Small intestine (tissue), 7 donors: ENCODE measurements at regions not wholly inside any gene's neighbourhood (a gene's known extent, or its start where the extent isn't known, plus 50 kb on each side); places are given as distances from the start of the nearest gene placed in this dataset.
"Not testable (repeated sequence)": the region's sequence is repeated elsewhere in the genome, so short reads cannot be mapped to it uniquely, and the experiment has no call there.

ENCODE experiments used
- DNase-seq, 2 donors: peaks; one replicate each; pipeline versions ENCODE4 v3.0.0 to v3.0.0-alpha.2; 2013
- FAIRE-seq: peaks from 2 replicates; lab custom pipeline; 2012; peaks lifted over from hg19 to GRCh38; lab: Jason Lieb, UNC
- H3K27ac ChIP-seq, 3 donors: one replicate each; pipeline ENCODE4 v1.5.1; 2013; ENCODE audit warnings: low read length in 2 of 3, mild to moderate bottlenecking in 2 of 3, control low read depth in 1 of 3, inconsistent platforms in 1 of 3, low read depth in 1 of 3, moderate library complexity in 1 of 3
- H3K27me3 ChIP-seq, 3 donors: one replicate each; pipeline ENCODE4 v1.6.1; 2013; ENCODE audit warnings: low read length in 3 of 3, inconsistent platforms in 1 of 3; ENCODE audit not compliant: control insufficient read depth in 3 of 3, insufficient read depth in 3 of 3
- H3K36me3 ChIP-seq, 3 donors: one replicate each; pipeline ENCODE4 v1.6.1; 2013; ENCODE audit warnings: low read length in 3 of 3, inconsistent platforms in 1 of 3, low read depth in 1 of 3, mild to moderate bottlenecking in 1 of 3, moderate library complexity in 1 of 3; ENCODE audit not compliant: control insufficient read depth in 3 of 3, insufficient read depth in 2 of 3
- H3K4me1 ChIP-seq, 3 donors: one replicate each; pipeline ENCODE4 v1.6.1; 2013; ENCODE audit warnings: low read length in 2 of 3, inconsistent platforms in 1 of 3, low read depth in 1 of 3, mild to moderate bottlenecking in 1 of 3, moderate library complexity in 1 of 3; ENCODE audit not compliant: control insufficient read depth in 3 of 3, insufficient read depth in 2 of 3
- H3K4me3 ChIP-seq, 3 donors: one replicate each; pipeline ENCODE4 v1.5.1; 2013; ENCODE audit warnings: low read length in 3 of 3, control low read depth in 1 of 3, inconsistent platforms in 1 of 3, low read depth in 1 of 3, mild to moderate bottlenecking in 1 of 3, moderate library complexity in 1 of 3
- H3K9me3 ChIP-seq, 2 donors: one replicate each; pipeline ENCODE4 v1.6.1; 2013; ENCODE audit warnings: low read depth in 1 of 2, low read length in 1 of 2; ENCODE audit not compliant: control insufficient read depth in 2 of 2, insufficient read depth in 1 of 2
- WGBS, 3 donors: extraction: QIAGEN DNeasy Blood & Tissue Kit; methylation state at CpG; one replicate each; pipeline ENCODE4 v1.1.7; 2013; 5-methylcytosine and 5-hydroxymethylcytosine counted together
- donor health status: healthy with polysubstance abuse.
- donor health status: control.
- donor health status: control.
- donor health status: Bipolar disorder and iron deficiency.
- donor health status: healthy.

DNA sequence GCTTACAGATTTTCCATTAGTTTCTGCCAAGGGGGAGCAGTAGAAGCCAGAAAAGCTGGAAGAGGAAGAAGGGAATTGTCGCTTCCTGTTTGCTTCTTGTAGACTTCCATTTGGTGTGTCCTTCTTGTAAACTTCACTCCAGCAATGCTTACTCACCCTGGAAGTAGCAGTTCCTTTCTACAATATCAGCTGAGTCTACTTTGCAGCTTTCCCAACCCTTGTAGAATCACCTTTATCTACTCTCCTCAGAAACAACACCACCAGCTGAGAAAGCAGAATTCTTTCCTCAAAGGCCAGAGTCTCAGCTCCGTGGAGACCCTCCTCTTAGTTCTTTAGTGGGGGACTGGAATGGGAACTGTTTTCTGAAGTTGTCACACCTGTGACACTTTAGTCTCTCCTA lies 1136.7 kb upstream of the TMPRSS15 start:
- no peak overlapping the region for H3K27ac ChIP-seq
- H3K4me1 ChIP-seq = no peaks in the 10 kb centered on the region
- no peaks in the 10 kb centered on the region for H3K36me3 ChIP-seq
- 69 to 74% (median 73%) methylated on average over 2 of the region's 2 CpGs for WGBS, 3 donors
- no peak overlapping the region for H3K4me3 ChIP-seq
- FAIRE-seq (no peak), DNase-seq (peak in 1 of 2 donors; percentile 7)
- H3K9me3 ChIP-seq = peaks cover 0 to 5% of the 10 kb centered on the region in 2 donors
- no peaks in the 10 kb centered on the region for H3K27me3 ChIP-seq

DNA sequence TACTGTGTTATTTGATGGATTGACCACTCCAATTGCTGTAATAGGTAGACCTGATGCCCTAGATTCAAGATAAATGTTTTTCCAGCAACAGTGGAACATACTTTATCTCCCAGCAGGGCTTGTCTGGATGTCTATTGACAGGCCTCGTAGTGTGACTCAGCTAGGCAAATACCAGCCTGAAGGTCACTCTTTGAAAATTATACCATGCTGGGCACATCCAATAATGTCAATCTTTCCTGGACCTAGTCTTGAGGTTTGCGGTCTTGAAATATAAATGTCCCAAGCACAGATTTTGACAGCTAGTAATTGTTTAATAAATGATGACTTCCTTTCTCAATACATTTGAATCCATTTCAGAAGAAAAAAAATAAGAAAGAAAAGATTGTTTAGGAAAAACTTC lies 1138.0 kb upstream of the TMPRSS15 start:
- no peak overlapping the region for H3K27ac ChIP-seq
- H3K27me3 ChIP-seq = no peaks in the 10 kb centered on the region
- H3K4me1 ChIP-seq = no peaks in the 10 kb centered on the region
- H3K36me3 ChIP-seq = no peaks in the 10 kb centered on the region
- H3K4me3 ChIP-seq = no peak overlapping the region
- H3K9me3 ChIP-seq = peaks cover 0 to 9% of the 10 kb centered on the region in 2 donors
- peak in 1 of 2 donors; percentile 5 for DNase-seq
- 52 to 62% (median 57%) methylated on average over 2 of the region's 2 CpGs for WGBS, 3 donors
- no peak for FAIRE-seq

DNA sequence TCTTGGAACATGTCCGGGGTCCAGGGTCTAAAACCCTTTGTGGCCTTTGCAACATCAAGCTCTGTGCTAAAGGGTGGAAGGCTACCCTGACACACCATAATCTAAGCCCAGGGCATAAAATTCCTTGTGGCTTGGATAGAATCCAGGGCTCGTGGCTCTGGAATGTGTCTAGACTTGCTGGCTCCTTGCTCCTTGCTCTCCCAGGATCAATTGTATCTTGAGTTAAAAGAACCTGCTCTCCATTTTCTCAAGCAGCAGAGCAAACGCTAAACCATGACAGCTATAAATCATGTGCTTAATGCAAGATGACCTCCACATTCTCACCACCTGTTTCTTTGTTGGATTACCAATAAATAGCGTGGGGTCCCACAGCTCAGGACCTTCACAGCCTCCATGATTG lies 1140.9 kb upstream of the TMPRSS15 start:
- H3K27ac ChIP-seq = not testable (repeated sequence)

DNA sequence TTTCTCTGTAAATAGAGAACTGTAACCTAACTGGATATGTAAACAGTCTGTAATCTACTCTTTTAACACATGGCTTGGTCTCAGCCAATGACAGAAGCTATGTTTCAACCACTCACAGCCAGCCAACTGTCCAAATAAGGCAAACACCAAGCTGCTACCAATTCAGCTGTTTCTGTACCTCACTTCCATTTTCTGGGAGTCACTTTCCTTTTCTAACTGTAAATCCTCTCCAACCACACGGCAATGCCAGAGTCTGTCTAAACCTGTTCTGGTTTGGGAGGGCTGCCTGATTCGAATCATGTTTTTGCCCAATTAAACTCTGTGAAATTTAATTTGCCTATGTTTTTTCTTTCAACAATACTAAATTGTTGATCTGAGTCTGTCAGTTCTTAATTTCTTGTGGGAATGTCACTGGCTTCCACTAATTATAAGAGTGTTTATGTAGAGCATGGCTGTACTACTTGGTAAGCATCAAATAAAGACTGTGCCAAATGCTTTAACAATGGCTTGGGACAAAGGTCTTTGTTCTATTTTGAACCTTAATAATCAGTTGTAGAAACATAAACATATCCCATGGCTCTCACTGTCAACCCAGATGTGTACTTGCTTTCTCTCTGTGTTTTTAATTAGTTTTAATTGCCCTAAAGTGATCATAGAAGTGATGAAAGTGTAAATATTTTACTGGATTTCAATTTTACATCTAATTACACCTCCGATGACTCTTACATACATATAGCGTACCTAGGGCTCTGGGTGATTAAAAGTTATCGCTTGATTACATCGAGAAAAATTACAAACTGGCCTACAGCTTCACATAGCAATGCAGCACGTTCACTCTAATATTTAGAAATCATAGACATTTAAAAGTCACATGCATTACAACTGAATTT lies 1144.6 kb upstream of the TMPRSS15 start:
- FAIRE-seq (no peak), DNase-seq (no peak)
- no peak overlapping the region for H3K4me3 ChIP-seq
- H3K27me3 ChIP-seq = no peaks in the 10 kb centered on the region
- no peaks in the 10 kb centered on the region for H3K4me1 ChIP-seq
- no peak overlapping the region for H3K27ac ChIP-seq
- H3K9me3 ChIP-seq = peaks cover 0 to 20% of the 10 kb centered on the region in 2 donors
- 78 to 86% (median 81%) methylated on average over 7 of the region's 7 CpGs for WGBS, 3 donors
- H3K36me3 ChIP-seq = no peaks in the 10 kb centered on the region

More for the DNA sequence above, 1140.9 kb upstream of the TMPRSS15 start:
- H3K36me3 ChIP-seq, DNase-seq, H3K4me1 ChIP-seq, H3K4me3 ChIP-seq, FAIRE-seq, H3K27me3 ChIP-seq: not testable (repeated sequence)
- 49 to 75% (median 53%) methylated on average over 4 of the region's 4 CpGs for WGBS, 3 donors
- H3K9me3 ChIP-seq = peaks cover 0 to 13% of the 10 kb centered on the region in 2 donors

DNA sequence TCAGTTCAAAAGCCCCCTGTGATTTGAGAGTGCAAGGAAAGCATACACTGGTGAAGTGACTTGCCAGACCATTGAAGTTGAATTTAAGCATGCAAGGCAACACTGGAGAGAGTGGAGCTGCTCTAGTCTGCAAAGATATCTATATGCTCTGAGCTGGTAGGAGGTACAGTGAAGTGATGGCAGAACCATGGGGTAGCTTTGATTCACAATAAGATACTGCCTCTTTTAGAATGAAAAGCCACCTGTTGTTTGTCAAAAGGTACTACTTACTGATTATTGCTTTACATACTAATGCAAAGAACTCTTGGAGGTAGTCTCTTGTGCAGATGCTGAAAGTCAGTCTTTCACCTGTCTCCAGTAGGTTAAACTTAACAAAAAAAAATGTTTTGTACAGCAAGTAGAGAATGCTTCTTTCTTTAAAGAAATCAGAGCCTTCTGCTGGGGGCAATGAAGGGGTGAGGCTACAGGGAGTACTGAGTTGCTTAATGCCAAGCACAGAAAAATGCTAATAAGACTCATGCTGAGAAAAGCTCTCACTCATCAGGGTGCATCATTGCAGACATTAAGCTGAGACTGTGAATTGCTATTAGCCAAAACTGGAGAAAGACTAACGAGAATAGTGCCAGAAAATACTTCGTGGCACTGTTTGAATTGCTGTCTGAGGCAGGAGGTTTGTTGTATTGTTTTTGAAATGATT lies 1150.5 kb upstream of the TMPRSS15 start:
- Histone ChIP-seq H3K4me3 (no peak overlapping the region), H3K36me3 (no peaks in the 10 kb centered on the region), H3K27me3 (no peaks in the 10 kb centered on the region), H3K4me1 (no peaks in the 10 kb centered on the region), H3K27ac (no peak overlapping the region), H3K9me3 (peaks cover 0 to 7% of the 10 kb centered on the region in 2 donors)
- 51 to 70% (median 59%) methylated on average over 2 of the region's 2 CpGs for WGBS, 3 donors
- DNase-seq = no peak
- no peak for FAIRE-seq

DNA sequence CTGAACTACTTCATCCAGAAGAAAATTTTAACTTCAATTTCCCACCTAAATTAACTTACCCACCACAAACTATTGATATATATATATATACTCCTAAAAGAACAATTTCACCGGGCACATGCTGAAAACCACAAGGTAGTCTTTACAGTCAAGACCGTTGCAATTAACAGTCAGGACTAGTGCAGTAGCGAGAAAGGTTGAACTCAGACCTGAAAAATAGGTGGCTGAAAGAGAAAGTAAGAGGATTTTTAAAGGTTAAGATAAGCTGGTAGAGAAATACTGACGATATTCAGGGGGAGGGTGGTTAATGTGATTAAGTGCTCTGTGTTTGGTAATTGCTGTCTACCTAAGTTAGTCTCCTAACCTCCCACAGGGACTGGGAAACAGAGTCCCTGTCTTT lies 1153.5 kb upstream of the TMPRSS15 start:
- DNase-seq (no peak), FAIRE-seq (no peak)
- Histone ChIP-seq H3K36me3 (no peaks in the 10 kb centered on the region), H3K4me3 (no peak overlapping the region), H3K27me3 (no peaks in the 10 kb centered on the region), H3K9me3 (no peaks in the 10 kb centered on the region), H3K4me1 (no peaks in the 10 kb centered on the region), H3K27ac (no peak overlapping the region)
- 51 to 73% (median 58%) methylated on average over 4 of the region's 4 CpGs for WGBS, 3 donors

DNA sequence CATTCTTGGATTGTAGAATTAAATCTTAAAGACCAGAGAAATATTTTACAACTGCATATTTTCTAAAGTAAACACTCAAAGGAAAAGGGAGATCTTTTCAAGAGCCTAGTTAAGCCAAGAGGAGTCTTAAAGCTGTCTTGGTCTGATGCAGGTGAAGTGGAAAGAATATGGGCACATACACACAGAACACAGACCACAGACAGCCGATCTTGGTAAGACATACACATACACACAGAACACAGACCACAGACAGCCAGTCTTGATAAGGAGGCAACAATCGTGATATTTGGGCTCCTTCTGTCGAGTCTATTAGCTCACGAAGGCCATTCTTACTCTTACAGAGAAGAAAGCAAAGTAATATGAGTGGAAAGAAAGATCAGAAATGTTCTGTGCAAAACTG lies 1153.9 kb upstream of the TMPRSS15 start:
- WGBS, 3 donors = 75 to 82% (median 76%) methylated on average over 4 of the region's 4 CpGs
- no peak for DNase-seq

DNA sequence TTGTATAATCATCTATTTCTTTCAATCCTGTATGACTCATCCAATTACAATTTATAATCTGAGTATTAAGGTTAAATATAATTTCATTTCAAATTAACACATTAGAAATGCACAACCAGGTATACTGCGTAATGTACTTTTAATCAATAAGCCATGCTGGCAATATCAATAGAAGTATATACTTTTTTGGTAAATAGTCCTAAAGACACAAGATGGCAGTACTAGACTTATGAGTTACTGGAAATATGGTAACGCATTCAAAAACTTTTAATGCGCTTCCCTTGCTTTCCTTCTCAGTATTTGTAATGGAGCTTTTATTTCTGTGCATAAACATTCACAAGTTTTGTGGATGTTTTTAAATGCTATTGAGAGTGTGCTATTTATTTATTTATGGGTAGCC lies 1162.0 kb upstream of the TMPRSS15 start:
- Histone ChIP-seq H3K4me3 (no peak overlapping the region), H3K36me3 (no peaks in the 10 kb centered on the region), H3K27ac (no peak overlapping the region), H3K9me3 (peaks cover 0 to 3% of the 10 kb centered on the region in 2 donors), H3K4me1 (no peaks in the 10 kb centered on the region), H3K27me3 (no peaks in the 10 kb centered on the region)
- 88 to 93% (median 89%) methylated on average over 3 of the region's 3 CpGs for WGBS, 3 donors
- no peak for FAIRE-seq
- no peak for DNase-seq

More for the DNA sequence above, 1153.9 kb upstream of the TMPRSS15 start:
- no peak overlapping the region for H3K4me3 ChIP-seq
- H3K27me3 ChIP-seq = no peaks in the 10 kb centered on the region
- no peaks in the 10 kb centered on the region for H3K36me3 ChIP-seq
- FAIRE-seq = no peak
- H3K27ac ChIP-seq = no peak overlapping the region
- no peaks in the 10 kb centered on the region for H3K4me1 ChIP-seq
- H3K9me3 ChIP-seq = no peaks in the 10 kb centered on the region
